Hematopoietic multipotent progenitor cell treated with erythropoietin and hydrocortisone succinate and interleukin-3 and kit ligand, for 8 days (in vitro differentiated cells): ENCODE measurements at regions not wholly inside any gene's neighbourhood (a gene's known extent, or its start where the extent isn't known, plus 50 kb on each side); places are given as distances from the start of the nearest gene placed in this dataset.
"Not testable (repeated sequence)": the region's sequence is repeated elsewhere in the genome, so short reads cannot be mapped to it uniquely, and the experiment has no call there.

Experiments used
- DNase-seq: peaks from one replicate; pipeline ENCODE4 v3.0.0-alpha.2; 2015

DNA sequence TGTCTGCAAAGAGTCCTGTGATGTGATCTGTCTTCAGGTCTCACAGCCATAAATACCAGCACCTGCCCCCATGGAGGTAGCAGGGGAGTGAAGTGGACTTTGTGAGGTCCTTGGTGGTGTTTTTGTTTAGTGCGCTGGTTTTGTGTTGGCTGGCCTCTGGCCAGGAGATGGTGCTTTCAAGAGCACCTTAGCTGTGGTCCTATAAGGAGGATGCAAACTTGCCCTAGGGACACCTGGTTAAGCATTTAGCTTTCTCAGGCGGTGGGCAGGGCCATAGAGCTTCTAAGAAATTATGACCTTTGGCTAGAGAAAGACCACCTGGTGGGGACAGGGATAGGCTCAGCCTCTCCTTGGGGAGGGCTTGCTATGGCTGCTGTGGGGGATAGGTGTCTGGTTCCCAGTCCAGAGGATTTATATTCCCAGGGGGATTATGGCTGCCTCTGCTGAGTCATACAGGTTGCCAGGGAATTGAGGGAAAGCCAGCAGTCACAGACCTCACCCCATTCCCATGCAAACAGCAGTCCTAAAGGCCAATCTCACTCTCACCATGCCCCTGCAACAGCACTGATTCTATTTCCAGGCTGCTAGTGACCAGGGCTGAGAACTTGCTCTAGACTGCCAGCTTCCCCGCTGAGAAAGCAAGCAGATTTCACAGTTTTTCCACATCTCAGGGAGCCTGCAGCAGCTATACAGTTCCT is 259.3 kb downstream of the TFAP2B start:
- DNase-seq = no peak

GRCh38 chr6:51090343-51090742 is 271.7 kb downstream of the TFAP2B start:
- DNase-seq = no peak

DNA sequence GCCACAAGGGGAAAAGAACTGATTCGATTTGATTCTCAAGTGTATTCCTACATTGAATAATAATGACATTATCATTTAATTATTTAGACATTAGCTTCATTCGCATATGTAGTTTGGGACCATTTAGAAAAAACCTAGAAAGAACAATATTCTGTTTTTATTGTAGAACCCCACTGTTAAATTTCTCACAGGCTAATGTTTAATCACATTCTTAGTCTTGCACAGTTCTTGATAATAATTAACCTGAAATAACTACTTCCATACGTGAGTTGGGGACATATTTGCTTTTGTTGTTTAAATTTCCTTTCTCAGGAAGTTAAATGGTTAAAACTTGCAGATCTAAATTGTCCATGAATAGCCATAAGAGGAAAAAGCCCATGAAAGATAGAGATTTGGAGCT is 275.2 kb downstream of the TFAP2B start:
- DNase-seq = no peak

GRCh38 chr6:51094271-51094670 is 275.6 kb downstream of the TFAP2B start:
- no peak for DNase-seq

GRCh38 chr6:51098246-51098645 is 279.6 kb downstream of the TFAP2B start:
- DNase-seq = no peak

- no peak for DNase-seq
Observed at GRCh38 chr6:51098791-51099190, 280.1 kb downstream of the TFAP2B start.

- no peak for DNase-seq
Observed at GRCh38 chr6:51099201-51099600, 280.5 kb downstream of the TFAP2B start.

- no peak for DNase-seq
Observed at GRCh38 chr6:51105357-51105756, 286.7 kb downstream of the TFAP2B start.

DNA sequence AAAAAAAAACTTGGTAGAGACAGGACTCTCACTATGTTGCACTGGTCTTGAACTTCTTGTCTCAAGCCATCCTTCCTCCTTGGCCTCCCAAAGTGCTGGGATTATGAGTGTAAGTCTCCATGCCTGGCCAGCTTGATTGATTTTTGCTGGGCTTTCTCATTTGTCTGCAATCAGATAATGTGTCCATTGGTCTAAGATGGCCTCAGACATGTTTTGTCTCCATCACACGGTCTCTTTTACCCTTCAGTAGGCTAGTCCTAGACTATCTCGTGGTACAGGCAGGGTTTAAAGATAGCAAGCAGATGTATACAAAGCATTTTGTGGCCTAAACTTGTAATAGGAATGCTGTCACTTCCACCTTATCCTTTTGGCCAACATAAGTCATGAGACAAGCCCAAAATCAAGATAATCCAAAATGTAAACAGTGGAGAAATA is 289.1 kb downstream of the TFAP2B start:
- no peak for DNase-seq

- no peak for DNase-seq
Observed at GRCh38 chr6:51108563-51109234, 290.0 kb downstream of the TFAP2B start.

DNA sequence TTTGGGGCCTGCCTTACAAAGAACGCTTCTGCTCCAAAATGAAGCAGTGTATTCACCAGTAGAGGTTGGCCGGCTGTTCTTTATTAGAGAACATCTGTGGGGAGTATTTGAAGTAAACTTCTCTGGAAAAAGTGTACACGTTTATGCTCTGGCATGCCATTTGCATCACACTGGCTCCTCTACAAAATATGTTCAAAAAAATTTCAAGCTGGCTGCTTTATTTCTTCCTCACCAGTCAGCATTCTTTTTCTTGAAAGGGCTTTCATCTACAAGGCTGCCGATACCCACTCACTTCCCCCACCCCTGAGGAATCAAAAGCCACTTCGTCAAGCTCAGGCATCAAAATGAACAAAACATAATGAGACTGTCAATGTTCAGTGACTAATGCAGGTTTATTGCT is 294.1 kb downstream of the TFAP2B start:
- DNase-seq = no peak

DNA sequence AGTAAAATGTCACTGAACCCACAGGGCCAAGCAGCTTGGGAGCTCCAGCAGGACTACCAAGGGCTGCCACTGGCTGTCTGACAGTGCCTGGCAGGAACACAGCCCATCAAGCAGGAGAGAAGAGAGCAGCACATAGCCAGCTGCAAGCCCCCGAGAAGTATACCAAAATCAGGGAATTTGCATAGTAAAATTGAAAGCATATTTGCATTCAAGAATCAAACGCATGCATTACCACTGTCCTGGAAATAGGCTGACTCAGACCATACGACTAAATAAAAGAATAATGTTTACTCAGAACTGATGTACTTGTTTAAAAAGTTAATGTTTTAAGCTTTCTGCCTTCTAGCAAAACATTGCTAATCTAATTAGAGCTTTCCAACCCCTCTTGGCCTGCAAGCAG is 298.1 kb downstream of the TFAP2B start:
- DNase-seq = no peak

DNA sequence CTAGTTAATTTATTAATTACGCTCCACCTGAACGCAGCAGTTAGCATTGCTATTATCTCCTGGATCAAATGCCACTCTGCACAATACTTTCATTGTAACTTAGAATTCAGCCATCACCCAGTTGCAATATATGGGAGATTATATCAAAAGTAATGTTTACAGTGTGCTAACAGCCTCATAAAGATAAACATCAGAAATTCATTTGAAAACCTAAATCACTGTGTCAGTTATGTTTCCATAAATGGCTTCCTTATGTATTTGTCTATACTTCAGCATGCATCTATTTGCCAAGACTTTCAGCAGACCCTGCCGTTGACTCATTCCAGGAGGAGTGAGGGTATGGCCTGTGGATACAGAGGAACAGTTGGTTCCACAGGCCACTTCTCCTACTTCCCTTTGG is 300.1 kb downstream of the TFAP2B start:
- no peak for DNase-seq

DNA sequence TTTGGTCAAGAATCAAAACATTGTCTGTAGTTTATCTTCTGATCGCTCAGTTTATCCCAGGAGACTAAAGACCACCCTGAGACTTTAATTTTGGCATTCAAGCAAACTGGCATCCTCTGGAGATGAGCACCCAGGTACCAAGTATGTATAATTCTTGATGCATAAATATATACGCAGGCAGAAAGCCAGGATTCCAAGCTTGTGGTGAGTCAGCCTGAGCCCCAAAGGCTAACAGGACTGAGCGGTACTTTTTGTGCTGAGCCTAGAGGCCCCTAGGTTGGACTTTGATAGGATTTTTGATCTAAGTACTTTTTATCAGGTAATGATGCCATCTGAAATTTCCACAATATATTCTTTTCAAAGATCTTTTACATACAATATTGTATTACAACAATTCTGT is 301.3 kb downstream of the TFAP2B start:
- DNase-seq = no peak

DNA sequence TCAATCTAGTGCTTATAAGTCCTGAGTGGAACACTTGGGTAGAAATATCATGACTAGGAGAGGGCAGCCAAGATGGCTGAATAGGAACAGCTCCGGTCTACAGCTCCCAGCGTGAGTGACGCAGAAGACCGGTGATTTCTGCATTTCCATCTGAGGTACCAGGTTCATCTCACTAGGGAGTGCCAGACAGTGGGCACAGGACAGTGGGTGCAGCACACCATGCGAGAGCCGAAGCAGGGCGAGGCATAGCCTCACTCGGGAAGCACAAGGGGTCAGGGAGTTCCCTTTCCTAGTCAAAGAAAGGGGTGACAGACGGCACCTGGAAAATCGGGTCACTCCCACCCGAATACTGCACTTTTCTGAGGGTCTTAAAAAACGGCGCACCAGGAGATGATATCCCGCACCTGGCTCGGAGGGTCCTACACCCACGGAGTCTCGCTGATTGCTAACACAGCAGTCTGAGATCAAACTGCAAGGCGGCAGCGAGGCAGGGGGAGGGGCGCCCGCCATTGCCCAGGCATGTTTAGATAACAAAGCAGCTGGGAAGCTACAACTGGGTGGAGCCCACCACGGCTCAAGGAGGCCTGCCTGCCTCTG is 302.8 kb downstream of the TFAP2B start:
- peak; percentile 3 for DNase-seq

DNA sequence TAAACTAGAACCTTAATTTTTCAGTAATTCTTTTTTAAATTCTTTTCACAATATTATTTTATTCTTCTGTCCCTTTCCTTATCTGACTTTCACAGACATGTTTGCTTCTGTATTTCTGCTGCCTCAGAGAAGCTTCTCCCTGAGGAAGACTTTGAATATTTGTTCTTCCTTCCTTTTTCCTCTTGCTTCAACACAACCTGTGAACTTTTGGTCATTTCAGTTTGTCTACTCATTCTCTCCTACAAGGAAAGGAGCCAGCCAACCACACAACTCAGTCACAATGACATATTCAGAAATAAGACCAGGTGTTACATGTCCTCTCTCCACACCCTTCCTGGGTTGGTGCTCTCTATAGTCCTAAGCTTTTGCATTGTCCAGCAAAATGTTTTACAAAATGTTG is 310.4 kb downstream of the TFAP2B start:
- DNase-seq = no peak

GRCh38 chr6:51137777-51138176 is 319.1 kb downstream of the TFAP2B start:
- DNase-seq = no peak

- DNase-seq = no peak
Observed at GRCh38 chr6:51139950-51140385, 321.3 kb downstream of the TFAP2B start.

GRCh38 chr6:51141080-51141479 is 322.4 kb downstream of the TFAP2B start:
- no peak for DNase-seq

DNA sequence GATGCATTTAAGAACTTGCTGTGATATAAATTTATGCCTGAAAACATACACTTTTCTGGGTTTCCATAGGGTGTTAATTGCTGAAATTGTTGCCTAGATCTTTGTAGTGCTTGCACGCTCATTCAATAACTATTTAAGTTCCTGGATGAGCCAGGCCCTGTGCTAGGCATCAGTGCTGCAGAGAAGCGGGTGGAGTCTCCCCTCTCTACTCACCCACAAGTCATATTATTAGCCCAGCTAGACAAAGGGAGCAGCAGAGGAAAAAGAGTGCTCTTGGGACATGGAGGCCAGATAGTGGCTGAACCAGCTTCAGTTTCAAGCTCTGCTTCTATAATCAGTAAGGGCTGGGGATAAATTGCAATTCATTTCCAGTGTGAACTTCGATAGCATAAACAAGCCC is 329.1 kb downstream of the TFAP2B start:
- DNase-seq = no peak

DNA sequence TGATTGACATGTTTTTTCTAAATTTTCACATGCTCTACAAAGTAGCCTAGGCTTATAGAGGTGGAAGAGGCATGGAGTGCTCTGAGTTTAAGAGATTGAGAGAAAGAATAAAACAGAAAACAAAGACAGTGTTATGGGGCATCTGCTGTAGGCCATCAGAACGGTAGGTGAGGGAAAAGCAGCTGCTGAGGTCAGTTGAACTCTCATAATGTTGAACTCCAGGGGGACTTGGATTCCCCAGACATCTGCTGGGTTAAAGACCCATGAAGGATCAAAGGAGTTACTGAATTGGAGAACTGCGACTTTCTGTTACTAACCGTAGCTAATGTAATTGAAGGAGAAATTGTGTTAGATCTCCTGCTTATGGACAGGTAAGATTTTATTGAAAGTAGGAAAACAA is 333.9 kb downstream of the TFAP2B start:
- no peak for DNase-seq

- no peak for DNase-seq
Observed at GRCh38 chr6:51153109-51153508, 334.4 kb downstream of the TFAP2B start.

DNA sequence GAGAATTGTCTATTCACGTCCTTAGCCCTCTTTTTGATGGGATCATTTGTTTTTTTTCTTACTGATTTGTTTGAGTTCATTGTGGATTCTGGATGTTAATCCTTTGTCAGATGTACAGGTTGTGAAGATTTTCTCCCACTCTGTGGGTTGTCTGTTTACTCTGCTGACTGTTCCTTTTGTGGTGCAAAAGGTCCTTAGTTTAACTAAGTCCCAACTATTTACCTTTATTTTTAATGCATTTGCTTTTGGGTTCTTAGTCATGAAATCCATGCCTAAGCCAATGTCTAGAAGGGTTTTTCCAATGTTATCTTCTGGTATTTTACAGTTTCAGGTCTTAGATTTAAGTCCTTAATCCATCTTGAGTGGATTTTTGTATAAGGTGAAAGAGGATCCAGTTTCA is 336.3 kb downstream of the TFAP2B start:
- not testable (repeated sequence) for DNase-seq

GRCh38 chr6:51159260-51159659 is 340.6 kb downstream of the TFAP2B start:
- not testable (repeated sequence) for DNase-seq
